ENCODE measurements at regions not wholly inside any gene's neighbourhood (a gene's known extent, or its start where the extent isn't known, plus 50 kb on each side); places are given as distances from the start of the nearest gene placed in this dataset.

- CTCF ChIA-PET = interaction anchor here (0.5 kb wide), 1 partner anchor 144 kb away, joined by 3 read pairs; no protein-coding TSS in a partner anchor
- no TSS peak for BruUV-seq (replicated peaks)
These were observed 77.2 kb upstream of the AKIP1 start for GRCh38 chr11:8833568-8834315.

GRCh38 chr11:8834379-8834778, 76.6 kb upstream of the AKIP1 start:
- Mint-ChIP-seq H3K27ac (ENCODE audit: unreplicated experiment) (no peak overlapping the region), H3K36me3 (ENCODE audit: insufficient read depth, unreplicated experiment) (no peaks in the 10 kb centered on the region), H3K4me3 (ENCODE audit: unreplicated experiment) (no peak overlapping the region), H3K4me1 (ENCODE audit: low read depth, unreplicated experiment) (peaks cover 19% of the 10 kb centered on the region), H3K9me3 (ENCODE audit: unreplicated experiment) (no peaks in the 10 kb centered on the region), H3K27me3 (ENCODE audit: insufficient read depth, unreplicated experiment) (no peaks in the 10 kb centered on the region)
- no peaks in the 10 kb centered on the region for H3K27me3 ChIP-seq (replicated peaks; ENCODE audit: control insufficient read depth, insufficient read depth, low read length)
- TF ChIP-seq CTCF (IDR thresholded peaks at IDR 0.05; ENCODE audit: insufficient read depth in 1 of 2, low read depth in 1 of 2, low read length in 1 of 2, severe bottlenecking in 1 of 2, unreplicated experiment in 1 of 2) = no peak
- intact Hi-C loops (cut with micrococcal nuclease; ENCODE audit: unreplicated experiment) = no loop called here
- peaks cover 35% of the 10 kb centered on the region for H3K4me1 ChIP-seq
- ChIA-PET POLR2A (no interaction called here), CTCF (interaction anchor here (0.7 kb wide), 1 partner anchor 20 kb away, joined by 3 read pairs; no protein-coding TSS in a partner anchor)
- H3K36me3 ChIP-seq (ENCODE audit: control insufficient read depth, insufficient read depth, low read length) = no peaks in the 10 kb centered on the region; the same call in 1 of the 2 replicates
- no peaks in the 10 kb centered on the region for H3K9me3 ChIP-seq
- no peak overlapping the region for H3K4me3 ChIP-seq (ENCODE audit: low read depth, low read length)
- no TSS peak for BruUV-seq (replicated peaks)
- no peak for DNase-seq

More at GRCh38 chr11:8833568-8834315, 77.2 kb upstream of the AKIP1 start:
- DNase-seq = no peak
- no peaks in the 10 kb centered on the region for H3K27me3 Mint-ChIP-seq (ENCODE audit: insufficient read depth, unreplicated experiment)
- no peak overlapping the region for H3K4me3 Mint-ChIP-seq (ENCODE audit: unreplicated experiment)
- Histone ChIP-seq H3K9me3 (no peaks in the 10 kb centered on the region), H3K36me3 (ENCODE audit: control insufficient read depth, insufficient read depth, low read length) (no peaks in the 10 kb centered on the region; the same call in 1 of the 2 replicates), H3K4me1 (peaks cover 29% of the 10 kb centered on the region), H3K27me3 (replicated peaks; ENCODE audit: control insufficient read depth, insufficient read depth, low read length) (no peaks in the 10 kb centered on the region), H3K4me3 (ENCODE audit: low read depth, low read length) (no peak overlapping the region)
- no peaks in the 10 kb centered on the region for H3K9me3 Mint-ChIP-seq (ENCODE audit: unreplicated experiment)
- H3K36me3 Mint-ChIP-seq (ENCODE audit: insufficient read depth, unreplicated experiment) = no peaks in the 10 kb centered on the region
- no peak for TF ChIP-seq CTCF (IDR thresholded peaks at IDR 0.05; ENCODE audit: insufficient read depth in 1 of 2, low read depth in 1 of 2, low read length in 1 of 2, severe bottlenecking in 1 of 2, unreplicated experiment in 1 of 2)
- H3K27ac Mint-ChIP-seq (ENCODE audit: unreplicated experiment) = peak overlapping the region; percentile 50
- POLR2A ChIA-PET = no interaction called here
- H3K4me1 Mint-ChIP-seq (ENCODE audit: low read depth, unreplicated experiment) = peaks cover 15% of the 10 kb centered on the region
- intact Hi-C loops (cut with micrococcal nuclease; ENCODE audit: unreplicated experiment) = no loop called here

- Mint-ChIP-seq H3K4me1 (ENCODE audit: low read depth, unreplicated experiment) (peaks cover 30% of the 10 kb centered on the region), H3K27ac (ENCODE audit: unreplicated experiment) (peak overlapping the region; percentile 10), H3K27me3 (ENCODE audit: insufficient read depth, unreplicated experiment) (no peaks in the 10 kb centered on the region), H3K36me3 (ENCODE audit: insufficient read depth, unreplicated experiment) (no peaks in the 10 kb centered on the region), H3K4me3 (ENCODE audit: unreplicated experiment) (no peak overlapping the region), H3K9me3 (ENCODE audit: unreplicated experiment) (no peaks in the 10 kb centered on the region)
- TF ChIP-seq CTCF (IDR thresholded peaks at IDR 0.05; ENCODE audit: insufficient read depth in 1 of 2, low read depth in 1 of 2, low read length in 1 of 2, severe bottlenecking in 1 of 2, unreplicated experiment in 1 of 2) = no peak
- no peaks in the 10 kb centered on the region for H3K9me3 ChIP-seq
- no peaks in the 10 kb centered on the region; the same call in 1 of the 2 replicates for H3K36me3 ChIP-seq (ENCODE audit: control insufficient read depth, insufficient read depth, low read length)
- H3K27me3 ChIP-seq (replicated peaks; ENCODE audit: control insufficient read depth, insufficient read depth, low read length) = no peaks in the 10 kb centered on the region
- H3K4me3 ChIP-seq (ENCODE audit: low read depth, low read length) = no peak overlapping the region
- BruUV-seq (replicated peaks) = no TSS peak
- ChIA-PET POLR2A (no interaction called here), CTCF (no interaction called here)
- peaks cover 36% of the 10 kb centered on the region for H3K4me1 ChIP-seq
- DNase-seq = no peak
- intact Hi-C loops (cut with micrococcal nuclease; ENCODE audit: unreplicated experiment) = no loop called here
These were observed 72.7 kb upstream of the AKIP1 start for GRCh38 chr11:8838248-8838647.

All from Caco-2 (cell line).